A549 (cell line): ENCODE measurements at regions not wholly inside any gene's neighbourhood (a gene's known extent, or its start where the extent isn't known, plus 50 kb on each side); places are given as distances from the start of the nearest gene placed in this dataset.

ENCODE experiments used
- EP300 ChIP-seq, 2 experiments: fragments of >200 bp; sonication (Bioruptor Twin); formaldehyde crosslinking; IDR thresholded peaks; 2 replicates in 1 of 2; 3 replicates in 1 of 2; pipeline ENCODE4 v1.6.1; 2016 to 2017
- FOSL2 ChIP-seq, 2 experiments: fragments of 450-650 bp in 1 of 2; fragments of >200 bp in 1 of 2; sonication (Bioruptor Twin) in 1 of 2; formaldehyde crosslinking; IDR thresholded peaks; 2 replicates each; pipeline versions ENCODE4 v1.5.0 to v1.6.1; 2016 to 2020; ENCODE audit warnings: mild to moderate bottlenecking in 1 of 2, moderate library complexity in 1 of 2
- JUNB ChIP-seq: fragments of >200 bp; sonication (Bioruptor Twin); formaldehyde crosslinking; IDR thresholded peaks from 2 replicates; pipeline ENCODE4 v1.6.1; 2016
- NFE2L2 ChIP-seq: fragments of 150-350 bp; conservative IDR thresholded peaks from 2 replicates; pipeline ENCODE4 v1.6.1; 2014; ENCODE audit warnings: low read length
- TF ChIP-seq, protein P1 (sequence below): IDR thresholded peaks from 2 replicates; pipeline ENCODE4 v1.6.1; 2012

GRCh38 chr22:10727393-10727792, 4800.6 kb upstream of the OR11H1 start:
- TF ChIP-seq, protein P1, sequence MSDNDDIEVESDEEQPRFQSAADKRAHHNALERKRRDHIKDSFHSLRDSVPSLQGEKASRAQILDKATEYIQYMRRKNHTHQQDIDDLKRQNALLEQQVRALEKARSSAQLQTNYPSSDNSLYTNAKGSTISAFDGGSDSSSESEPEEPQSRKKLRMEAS, result no peak
- TF ChIP-seq EP300 (IDR thresholded peaks at IDR 0.05) (no peak), JUNB (no peak), NFE2L2 (no peak), FOSL2 (IDR thresholded peaks at IDR 0.05) (no peak), FOSL2 (CRISPR knock-in tag; IDR thresholded peaks at IDR 0.05) (no peak)
